ENCODE measurements at regions not wholly inside any gene's neighbourhood (a gene's known extent, or its start where the extent isn't known, plus 50 kb on each side); places are given as distances from the start of the nearest gene placed in this dataset.
"Not testable (repeated sequence)": the region's sequence is repeated elsewhere in the genome, so short reads cannot be mapped to it uniquely, and the experiment has no call there.

DNA sequence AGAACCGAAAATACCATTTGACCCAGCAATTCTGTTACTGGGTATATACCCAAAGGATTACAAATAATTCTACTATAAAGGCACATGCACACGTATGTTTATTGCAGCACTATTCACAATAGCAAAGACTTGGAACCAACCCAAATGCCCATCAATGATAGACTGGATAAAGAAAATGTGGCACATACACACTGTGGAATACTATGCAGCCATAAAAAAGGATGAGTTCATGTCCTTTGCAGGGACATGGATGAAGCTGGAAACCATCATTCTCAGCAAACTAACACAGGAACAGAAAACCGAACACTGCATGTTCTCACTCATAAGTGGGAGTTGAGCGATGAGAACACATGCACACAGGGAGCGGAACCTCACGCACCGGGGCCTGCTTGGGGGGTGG lies 134.4 kb downstream of the FGF18 start:
- TF ChIP-seq, protein P1, sequence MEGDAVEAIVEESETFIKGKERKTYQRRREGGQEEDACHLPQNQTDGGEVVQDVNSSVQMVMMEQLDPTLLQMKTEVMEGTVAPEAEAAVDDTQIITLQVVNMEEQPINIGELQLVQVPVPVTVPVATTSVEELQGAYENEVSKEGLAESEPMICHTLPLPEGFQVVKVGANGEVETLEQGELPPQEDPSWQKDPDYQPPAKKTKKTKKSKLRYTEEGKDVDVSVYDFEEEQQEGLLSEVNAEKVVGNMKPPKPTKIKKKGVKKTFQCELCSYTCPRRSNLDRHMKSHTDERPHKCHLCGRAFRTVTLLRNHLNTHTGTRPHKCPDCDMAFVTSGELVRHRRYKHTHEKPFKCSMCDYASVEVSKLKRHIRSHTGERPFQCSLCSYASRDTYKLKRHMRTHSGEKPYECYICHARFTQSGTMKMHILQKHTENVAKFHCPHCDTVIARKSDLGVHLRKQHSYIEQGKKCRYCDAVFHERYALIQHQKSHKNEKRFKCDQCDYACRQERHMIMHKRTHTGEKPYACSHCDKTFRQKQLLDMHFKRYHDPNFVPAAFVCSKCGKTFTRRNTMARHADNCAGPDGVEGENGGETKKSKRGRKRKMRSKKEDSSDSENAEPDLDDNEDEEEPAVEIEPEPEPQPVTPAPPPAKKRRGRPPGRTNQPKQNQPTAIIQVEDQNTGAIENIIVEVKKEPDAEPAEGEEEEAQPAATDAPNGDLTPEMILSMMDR (conservative IDR thresholded peaks at IDR 0.05; ENCODE audit: low read length) = not testable (repeated sequence)
- TF ChIP-seq EZH2phosphoT487 (IDR thresholded peaks at IDR 0.05; ENCODE audit: borderline replicate concordance, low read depth, low read length) = not testable (repeated sequence)

All from OCI-LY7 (cell line).